T47D (cell line): ENCODE measurements at regions not wholly inside any gene's neighbourhood (a gene's known extent, or its start where the extent isn't known, plus 50 kb on each side); places are given as distances from the start of the nearest gene placed in this dataset.

Experiments
- DNase-seq, 2 experiments: peaks; one replicate each; pipeline versions ENCODE4 v3.0.0 to v3.0.0-alpha.2; 2011 to 2012; ENCODE audit warnings: low read depth in 1 of 2, low spot score in 1 of 2
- JUND ChIP-seq: IDR thresholded peaks from 2 replicates; pipeline ENCODE4 v1.6.1; 2012; ENCODE audit warnings: low read depth
- in situ Hi-C: cut with HindIII; loops from 2 replicates; pipeline ENCODE4 v1.10.0; 2016; ENCODE audit warnings: low sequenced_read_pairs, low pct_unique_long_range_greater_than_20kb

DNA sequence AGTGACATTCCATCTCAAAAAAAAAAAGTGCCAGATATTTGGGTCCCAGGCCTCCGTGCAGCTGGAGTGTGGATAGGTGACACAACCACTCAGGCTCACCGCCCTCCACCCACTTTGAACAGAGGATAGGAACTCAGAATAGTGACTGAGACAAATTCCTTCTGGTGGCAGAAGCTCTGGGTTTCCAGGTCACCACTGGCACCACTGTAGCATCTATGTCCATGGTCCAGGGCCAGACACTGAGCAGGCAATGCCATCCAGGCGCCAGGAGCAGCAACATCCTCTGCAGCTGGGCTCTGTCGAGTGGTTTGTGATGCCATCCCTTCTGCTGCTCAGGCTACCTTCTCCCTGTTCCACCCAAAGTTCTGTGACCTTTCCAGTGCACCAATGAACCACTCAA is 81.5 kb upstream of the PTPRM start:
- in situ Hi-C loops, result no loop called here
- TF ChIP-seq JUND, result no peak
- DNase-seq, result no peak

DNA sequence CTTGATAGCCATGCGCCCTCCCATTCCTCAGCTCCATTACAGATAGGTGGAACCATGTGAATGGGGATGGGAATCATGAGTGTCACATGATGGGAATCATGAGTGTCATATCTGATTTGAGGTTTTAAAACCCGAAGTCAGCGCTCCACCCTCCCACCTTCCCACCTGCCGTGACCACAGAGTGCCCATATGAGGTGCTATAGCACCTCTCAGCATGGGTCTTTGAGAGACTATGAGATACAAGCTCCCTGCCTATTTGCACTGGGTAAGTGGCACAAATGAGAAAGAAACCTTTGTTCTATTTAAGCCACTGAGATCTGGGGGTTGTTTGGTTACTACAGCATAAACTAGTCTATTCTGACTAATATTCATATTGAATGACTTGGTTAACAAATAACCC is 78.5 kb upstream of the PTPRM start:
- no peak for TF ChIP-seq JUND
- DNase-seq, result no peak

DNA sequence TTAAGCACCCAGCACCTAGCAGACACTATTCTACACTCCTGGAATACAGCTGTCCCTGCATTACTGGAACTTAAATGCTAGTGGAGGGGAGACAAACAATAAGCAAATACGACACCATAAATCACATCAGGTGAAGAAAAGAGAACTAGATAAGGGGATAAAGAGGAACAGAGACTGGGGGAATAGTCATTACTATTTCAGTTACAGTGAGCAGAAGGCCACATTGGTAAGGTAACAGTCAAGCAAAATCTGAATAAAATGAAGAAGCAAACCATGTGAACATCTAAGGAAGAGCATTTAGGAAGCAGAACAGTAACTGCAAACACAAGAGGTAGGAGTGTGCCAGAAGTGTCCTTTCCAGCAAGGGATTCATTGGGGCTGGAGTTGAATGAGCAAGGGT is 77.0 kb upstream of the PTPRM start:
- in situ Hi-C loops, result no loop called here
- no peak for TF ChIP-seq JUND
- no peak for DNase-seq

More for the DNA sequence above, 78.5 kb upstream of the PTPRM start:
- in situ Hi-C loops, result no loop called here

DNA sequence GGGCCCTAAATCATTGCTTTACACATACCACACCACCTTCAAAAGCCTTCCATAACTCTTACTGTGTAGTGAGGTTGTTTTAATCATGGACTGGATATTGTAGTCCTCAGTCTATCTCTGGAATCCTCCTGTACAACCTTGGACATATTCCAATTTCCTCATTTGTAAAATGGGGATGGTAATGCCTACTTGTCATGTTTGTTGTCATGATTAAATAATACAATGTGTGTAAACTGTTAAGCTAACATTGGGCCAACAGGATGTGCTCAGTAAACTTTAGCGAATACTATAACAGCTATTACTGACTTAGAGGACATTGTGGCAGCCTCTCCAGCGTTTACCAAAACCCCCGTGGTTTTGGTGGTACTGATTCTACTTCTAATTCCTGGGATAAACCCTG is 74.7 kb upstream of the PTPRM start:
- TF ChIP-seq JUND, result no peak
- no peak for DNase-seq
- in situ Hi-C loops, result no loop called here

DNA sequence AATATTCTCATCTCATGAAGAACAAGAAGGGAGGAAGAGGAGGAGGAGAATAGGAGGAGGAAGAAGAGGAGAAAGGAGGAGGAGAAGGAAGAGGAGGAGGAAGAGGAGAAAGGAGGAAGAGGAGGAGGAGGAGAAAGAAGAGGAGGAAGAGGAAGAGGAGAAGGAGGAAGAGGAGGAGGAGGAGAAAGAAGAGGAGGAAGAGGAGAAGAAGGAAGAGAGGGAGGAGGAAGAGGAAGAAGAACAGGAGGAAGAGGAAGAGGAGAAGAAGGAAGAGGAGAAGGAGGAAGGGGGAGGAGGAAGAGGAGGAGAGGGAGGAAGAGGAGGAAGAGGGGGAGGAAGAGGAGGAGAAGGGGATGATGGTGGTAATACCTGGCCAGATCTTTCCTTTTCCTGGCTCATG is 70.0 kb upstream of the PTPRM start:
- TF ChIP-seq JUND, result no peak
- DNase-seq, result no peak
- in situ Hi-C loops, result no loop called here

DNA sequence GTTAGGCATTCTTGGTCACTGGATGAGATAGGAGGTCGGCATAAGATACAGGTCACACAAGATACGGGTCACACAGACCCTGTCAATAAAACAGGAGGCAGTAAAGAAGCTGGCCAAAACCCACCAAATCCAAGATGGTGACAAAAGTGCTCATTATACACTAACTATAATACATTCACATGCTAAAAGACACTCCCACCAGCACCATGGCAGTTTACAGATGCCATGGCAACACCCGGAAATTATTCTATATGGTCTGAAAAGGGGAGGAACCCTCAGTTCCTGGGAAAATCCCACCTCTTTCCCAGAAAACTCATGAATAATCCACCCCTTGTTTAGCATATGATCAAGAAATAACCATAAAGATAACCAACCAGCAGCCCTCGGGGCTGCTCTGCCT is 56.0 kb upstream of the PTPRM start:
- in situ Hi-C loops, result no loop called here
- no peak for DNase-seq
- no peak for TF ChIP-seq JUND

DNA sequence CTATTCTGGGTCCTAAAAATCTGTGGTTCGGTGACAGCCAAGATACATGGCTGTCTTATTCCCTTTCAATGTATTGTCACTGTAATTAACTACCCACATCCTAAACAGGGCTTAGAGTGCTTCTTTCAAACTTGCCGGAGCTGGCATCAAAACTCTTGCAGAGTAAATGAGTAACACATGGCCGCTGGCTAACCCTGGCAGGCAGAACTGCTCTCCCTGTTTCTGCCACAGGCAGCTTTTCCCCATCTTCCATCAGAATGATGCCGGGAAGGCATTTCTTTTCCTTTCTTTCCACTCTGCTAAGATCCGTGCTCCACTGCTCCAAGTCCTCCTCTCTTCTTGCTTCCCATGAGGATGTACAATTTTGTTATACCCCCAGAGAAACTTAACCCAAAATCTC is 54.8 kb upstream of the PTPRM start:
- in situ Hi-C loops, result no loop called here
- no peak for DNase-seq
- TF ChIP-seq JUND, result no peak

DNA sequence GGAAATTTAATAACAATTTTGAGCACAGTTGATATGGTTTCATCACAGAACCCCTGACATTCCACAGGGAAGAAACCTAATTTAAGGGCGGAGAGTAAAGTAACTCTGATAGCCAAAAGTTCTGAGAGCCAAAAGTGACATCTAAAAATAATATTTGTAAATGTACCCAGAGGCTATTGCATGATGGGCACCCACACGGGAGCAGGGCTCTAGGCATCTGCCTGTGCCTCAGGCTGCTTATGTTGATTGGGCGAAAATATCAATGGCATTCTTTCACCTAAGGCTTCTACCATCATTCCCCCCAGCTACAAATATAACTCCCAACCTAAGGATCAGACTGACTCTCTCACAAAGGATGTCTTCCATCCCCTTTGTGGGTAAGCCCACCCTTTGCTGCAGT is 54.1 kb upstream of the PTPRM start:
- in situ Hi-C loops, result no loop called here
- no peak for TF ChIP-seq JUND

DNA sequence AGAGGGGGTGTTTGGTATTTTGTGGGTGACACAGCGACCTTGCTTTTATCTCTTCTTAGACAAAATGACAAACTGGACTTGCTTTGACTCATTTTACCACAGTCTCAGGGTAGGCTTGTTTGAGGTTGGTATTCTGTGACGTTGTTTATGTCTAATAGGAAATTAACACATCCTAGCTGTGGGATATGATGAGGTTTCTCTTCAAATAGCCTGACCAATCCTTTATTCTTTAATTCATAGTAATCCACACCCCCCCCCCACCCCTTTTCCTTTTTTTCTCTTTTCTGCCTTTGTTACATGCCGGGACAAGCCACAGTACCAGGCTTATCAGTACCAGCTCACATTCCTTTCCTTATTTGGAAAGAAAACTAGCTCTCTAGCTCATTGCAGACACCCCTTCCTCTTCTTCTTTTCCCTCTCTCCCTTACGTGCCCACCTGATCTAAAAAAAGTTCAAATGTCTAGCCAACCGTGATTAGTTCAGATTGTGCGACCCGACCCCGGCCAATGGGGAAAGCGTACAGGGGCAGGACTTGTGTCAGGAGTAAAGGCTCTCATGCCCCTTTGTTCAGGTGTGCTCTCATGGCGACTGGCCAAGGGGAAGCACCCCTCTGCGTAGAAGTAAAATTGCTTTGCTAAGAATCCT is 52.2 kb upstream of the PTPRM start:
- DNase-seq, result no peak
- TF ChIP-seq JUND, result no peak
- in situ Hi-C loops, result no loop called here

More for the DNA sequence above, 54.1 kb upstream of the PTPRM start:
- no peak for DNase-seq

DNA sequence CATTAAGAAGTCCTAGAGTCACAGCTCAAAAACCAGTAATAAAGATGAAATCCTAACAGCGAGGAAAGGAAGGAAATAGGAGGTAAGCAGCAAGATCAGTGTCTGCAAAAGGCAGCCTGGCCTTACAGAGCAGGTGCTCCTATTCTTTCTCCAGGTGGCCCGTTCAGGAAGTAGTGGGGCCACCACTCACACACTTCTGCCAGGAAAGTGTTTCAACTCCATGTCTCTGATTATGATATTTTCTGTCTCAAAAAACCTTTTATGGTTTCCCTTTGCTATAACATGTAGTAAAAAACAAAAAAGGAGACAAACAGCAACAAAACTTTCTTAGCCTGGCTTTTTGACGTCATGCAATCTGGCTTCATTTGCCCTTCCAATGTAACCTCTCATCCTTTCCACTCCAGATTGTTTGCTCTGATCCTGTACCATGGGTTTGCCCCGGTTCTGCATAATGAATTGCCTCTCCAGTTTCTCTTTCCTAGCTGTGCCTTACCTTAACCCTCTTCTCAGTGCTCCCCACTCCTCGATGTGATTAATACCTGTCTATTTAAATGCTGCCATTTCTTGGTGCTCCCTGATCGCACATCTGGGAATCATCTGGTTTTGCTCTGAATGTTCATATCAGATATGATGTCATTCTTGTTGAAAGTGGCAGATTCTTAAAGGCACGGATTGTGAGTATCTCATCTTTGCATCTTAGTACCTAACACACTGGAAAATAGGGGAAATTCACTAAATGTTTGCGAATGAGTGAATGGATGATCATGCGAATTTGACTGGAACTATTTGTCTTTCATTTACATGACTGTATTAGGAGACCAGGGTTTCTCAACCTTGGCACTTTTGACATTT is 50.6 kb upstream of the PTPRM start:
- DNase-seq, result no peak
- in situ Hi-C loops, result no loop called here
- TF ChIP-seq JUND, result no peak
